Liver (tissue), 8 donors: ENCODE measurements at regions not wholly inside any gene's neighbourhood (a gene's known extent, or its start where the extent isn't known, plus 50 kb on each side); places are given as distances from the start of the nearest gene placed in this dataset.

Experiments
- DNase-seq: peaks from one replicate; pipeline ENCODE4 v3.0.0-alpha.2; 2017; ENCODE audit warnings: low spot score
- H3K27ac ChIP-seq, 2 donors: one replicate each; pipeline ENCODE4 v1.7.0; 2013; ENCODE audit warnings: inconsistent platforms in 2 of 2, low read length in 2 of 2, control low read depth in 1 of 2, low read depth in 1 of 2, mild to moderate bottlenecking in 1 of 2
- H3K27me3 ChIP-seq, 4 donors: one replicate each; pipeline versions ENCODE4 v1.6.1 to v1.7.0; 2013; ENCODE audit warnings: low read length in 3 of 4, inconsistent platforms in 1 of 4, mild to moderate bottlenecking in 1 of 4, moderate library complexity in 1 of 4; ENCODE audit not compliant: control insufficient read depth in 4 of 4, insufficient read depth in 4 of 4
- H3K36me3 ChIP-seq, 4 donors: one replicate each; pipeline versions ENCODE4 v1.6.1 to v1.7.0; 2013; ENCODE audit warnings: low read length in 3 of 4, mild to moderate bottlenecking in 3 of 4, low read depth in 1 of 4, moderate library complexity in 1 of 4; ENCODE audit not compliant: control insufficient read depth in 4 of 4, insufficient read depth in 3 of 4
- H3K4me1 ChIP-seq, 4 donors: one replicate each; pipeline versions ENCODE4 v1.6.1 to v1.7.0; 2013; ENCODE audit warnings: low read length in 3 of 4, mild to moderate bottlenecking in 3 of 4, moderate library complexity in 1 of 4; ENCODE audit not compliant: control insufficient read depth in 4 of 4, insufficient read depth in 4 of 4
- H3K4me3 ChIP-seq, 3 donors: one replicate each; pipeline versions ENCODE4 v1.6.1 to v1.7.0; 2013; ENCODE audit warnings: low read length in 3 of 3, control low read depth in 1 of 3, low read depth in 1 of 3, mild to moderate bottlenecking in 1 of 3
- H3K9ac ChIP-seq, 2 donors: one replicate each; pipeline ENCODE4 v1.7.0; 2013; ENCODE audit warnings: low read length in 2 of 2, mild to moderate bottlenecking in 2 of 2, moderate library complexity in 2 of 2, control low read depth in 1 of 2, low read depth in 1 of 2
- H3K9me3 ChIP-seq, 4 donors: one replicate each; pipeline versions ENCODE4 v1.6.1 to v1.7.0; 2013; ENCODE audit warnings: low read length in 3 of 4; ENCODE audit not compliant: control insufficient read depth in 4 of 4
- CTCF ChIP-seq: fragments of 150-350 bp; IDR thresholded peaks from 2 replicates; pipeline ENCODE4 v1.5.1; 2017; ENCODE audit warnings: improper control_type of control experiment, low read depth, low read length; ENCODE audit not compliant: missing input control
- EGR1 ChIP-seq, 2 donors: IDR thresholded peaks; 2 replicates each; pipeline ENCODE4 v1.6.1; 2016 to 2018; ENCODE audit warnings: antibody characterized with exemption in 2 of 2, low read depth in 2 of 2
- FOXA1 ChIP-seq: IDR thresholded peaks from 2 replicates; pipeline ENCODE4 v1.6.1; 2016; ENCODE audit warnings: antibody characterized with exemption
- FOXA2 ChIP-seq: IDR thresholded peaks from 2 replicates; pipeline ENCODE4 v1.6.1; 2016; ENCODE audit warnings: antibody characterized with exemption
- GABPA ChIP-seq, 2 donors: IDR thresholded peaks in 1 of 2; conservative IDR thresholded peaks in 1 of 2; 2 replicates each; pipeline ENCODE4 v1.6.1; 2016; ENCODE audit warnings: antibody characterized with exemption in 2 of 2, mild to moderate bottlenecking in 1 of 2, moderate library complexity in 1 of 2
- HNF4G ChIP-seq: IDR thresholded peaks from 2 replicates; pipeline ENCODE4 v1.6.1; 2016; ENCODE audit warnings: antibody characterized with exemption
- JUND ChIP-seq, 2 donors: IDR thresholded peaks; 2 replicates each; pipeline ENCODE4 v1.6.1; 2016; ENCODE audit warnings: antibody characterized with exemption in 2 of 2
- MAX ChIP-seq: IDR thresholded peaks from 2 replicates; pipeline ENCODE4 v1.6.1; 2016; ENCODE audit warnings: antibody characterized with exemption
- NR2F2 ChIP-seq: IDR thresholded peaks from 2 replicates; pipeline ENCODE4 v1.6.1; 2016; ENCODE audit warnings: antibody characterized with exemption
- RAD21 ChIP-seq, 2 donors: IDR thresholded peaks; 2 replicates each; pipeline ENCODE4 v1.6.1; 2016; ENCODE audit warnings: antibody characterized with exemption in 2 of 2, mild to moderate bottlenecking in 2 of 2
- SP1 ChIP-seq: IDR thresholded peaks from 2 replicates; pipeline ENCODE4 v1.6.1; 2018; ENCODE audit warnings: antibody characterized with exemption, mild to moderate bottlenecking
- TAF1 ChIP-seq: conservative IDR thresholded peaks from 2 replicates; pipeline ENCODE4 v1.6.1; 2016; ENCODE audit warnings: antibody characterized with exemption, mild to moderate bottlenecking
- YY1 ChIP-seq: IDR thresholded peaks from 2 replicates; pipeline ENCODE4 v1.6.1; 2016; ENCODE audit warnings: antibody characterized with exemption, mild to moderate bottlenecking
- WGBS: extraction: QIAGEN DNeasy Blood & Tissue Kit; methylation state at CpG from one replicate; pipeline ENCODE4 v1.1.7; 2013; 5-methylcytosine and 5-hydroxymethylcytosine counted together
- TF ChIP-seq, protein P1 (sequence below): IDR thresholded peaks from 2 replicates; pipeline ENCODE4 v1.6.1; 2016; ENCODE audit warnings: antibody characterized with exemption, mild to moderate bottlenecking
- TF ChIP-seq, protein P2 (sequence below): IDR thresholded peaks from 2 replicates; pipeline ENCODE4 v1.6.1; 2016; ENCODE audit warnings: antibody characterized with exemption
- TF ChIP-seq, protein P3 (sequence below): IDR thresholded peaks from 2 replicates; pipeline ENCODE4 v1.6.1; 2016; ENCODE audit warnings: antibody characterized with exemption
- donor health status: healthy.
- donor health status: healthy.
- donor health status: healthy.
- donor health status: healthy.
- donor health status: healthy.

- no peak overlapping the region for H3K4me3 ChIP-seq
- WGBS = 40% methylated on average over 2 of the region's 2 CpGs
- H3K4me1 ChIP-seq = no peaks in the 10 kb centered on the region
- no peaks in the 10 kb centered on the region for H3K9me3 ChIP-seq
- no peaks in the 10 kb centered on the region for H3K36me3 ChIP-seq
- no peak for DNase-seq
- no peaks in the 10 kb centered on the region for H3K27me3 ChIP-seq
- H3K9ac ChIP-seq = no peak overlapping the region
- H3K27ac ChIP-seq = no peak overlapping the region
- TF ChIP-seq SP1 = no peak
- no peak for TF ChIP-seq FOXA2
- TF ChIP-seq RAD21 (IDR thresholded peaks at IDR 0.05) = no peak
- TF ChIP-seq EGR1 (IDR thresholded peaks at IDR 0.05; ENCODE audit: low read depth in 2 of 2) = no peak
- TF ChIP-seq MAX = no peak
- TF ChIP-seq, protein P1, sequence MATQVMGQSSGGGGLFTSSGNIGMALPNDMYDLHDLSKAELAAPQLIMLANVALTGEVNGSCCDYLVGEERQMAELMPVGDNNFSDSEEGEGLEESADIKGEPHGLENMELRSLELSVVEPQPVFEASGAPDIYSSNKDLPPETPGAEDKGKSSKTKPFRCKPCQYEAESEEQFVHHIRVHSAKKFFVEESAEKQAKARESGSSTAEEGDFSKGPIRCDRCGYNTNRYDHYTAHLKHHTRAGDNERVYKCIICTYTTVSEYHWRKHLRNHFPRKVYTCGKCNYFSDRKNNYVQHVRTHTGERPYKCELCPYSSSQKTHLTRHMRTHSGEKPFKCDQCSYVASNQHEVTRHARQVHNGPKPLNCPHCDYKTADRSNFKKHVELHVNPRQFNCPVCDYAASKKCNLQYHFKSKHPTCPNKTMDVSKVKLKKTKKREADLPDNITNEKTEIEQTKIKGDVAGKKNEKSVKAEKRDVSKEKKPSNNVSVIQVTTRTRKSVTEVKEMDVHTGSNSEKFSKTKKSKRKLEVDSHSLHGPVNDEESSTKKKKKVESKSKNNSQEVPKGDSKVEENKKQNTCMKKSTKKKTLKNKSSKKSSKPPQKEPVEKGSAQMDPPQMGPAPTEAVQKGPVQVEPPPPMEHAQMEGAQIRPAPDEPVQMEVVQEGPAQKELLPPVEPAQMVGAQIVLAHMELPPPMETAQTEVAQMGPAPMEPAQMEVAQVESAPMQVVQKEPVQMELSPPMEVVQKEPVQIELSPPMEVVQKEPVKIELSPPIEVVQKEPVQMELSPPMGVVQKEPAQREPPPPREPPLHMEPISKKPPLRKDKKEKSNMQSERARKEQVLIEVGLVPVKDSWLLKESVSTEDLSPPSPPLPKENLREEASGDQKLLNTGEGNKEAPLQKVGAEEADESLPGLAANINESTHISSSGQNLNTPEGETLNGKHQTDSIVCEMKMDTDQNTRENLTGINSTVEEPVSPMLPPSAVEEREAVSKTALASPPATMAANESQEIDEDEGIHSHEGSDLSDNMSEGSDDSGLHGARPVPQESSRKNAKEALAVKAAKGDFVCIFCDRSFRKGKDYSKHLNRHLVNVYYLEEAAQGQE = no peak
- no peak for TF ChIP-seq CTCF
These were observed 225.3 kb downstream of the TINAG start for GRCh38 chr6:54533567-54533966.

- Histone ChIP-seq H3K36me3 (no peaks in the 10 kb centered on the region), H3K27me3 (no peaks in the 10 kb centered on the region), H3K4me3 (no peak overlapping the region), H3K4me1 (no peaks in the 10 kb centered on the region), H3K9me3 (no peaks in the 10 kb centered on the region), H3K27ac (no peak overlapping the region), H3K9ac (no peak overlapping the region)
- DNase-seq = no peak
- 54% methylated on average over 1 of the region's 1 CpG for WGBS
- no peak for TF ChIP-seq NR2F2
- TF ChIP-seq, protein P2, sequence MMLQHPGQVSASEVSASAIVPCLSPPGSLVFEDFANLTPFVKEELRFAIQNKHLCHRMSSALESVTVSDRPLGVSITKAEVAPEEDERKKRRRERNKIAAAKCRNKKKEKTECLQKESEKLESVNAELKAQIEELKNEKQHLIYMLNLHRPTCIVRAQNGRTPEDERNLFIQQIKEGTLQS = no peak
- no peak for TF ChIP-seq SP1
- TF ChIP-seq YY1 = no peak
- TF ChIP-seq HNF4G = no peak
- TF ChIP-seq, protein P1 = no peak
- TF ChIP-seq JUND (IDR thresholded peaks at IDR 0.05) = no peak
- no peak for TF ChIP-seq TAF1
- TF ChIP-seq MAX = no peak
- no peak for TF ChIP-seq FOXA1
- TF ChIP-seq GABPA (IDR thresholded peaks at IDR 0.05 in 1 of 2, conservative IDR thresholded peaks at IDR 0.05 in 1 of 2) = no peak
- TF ChIP-seq, protein P3, sequence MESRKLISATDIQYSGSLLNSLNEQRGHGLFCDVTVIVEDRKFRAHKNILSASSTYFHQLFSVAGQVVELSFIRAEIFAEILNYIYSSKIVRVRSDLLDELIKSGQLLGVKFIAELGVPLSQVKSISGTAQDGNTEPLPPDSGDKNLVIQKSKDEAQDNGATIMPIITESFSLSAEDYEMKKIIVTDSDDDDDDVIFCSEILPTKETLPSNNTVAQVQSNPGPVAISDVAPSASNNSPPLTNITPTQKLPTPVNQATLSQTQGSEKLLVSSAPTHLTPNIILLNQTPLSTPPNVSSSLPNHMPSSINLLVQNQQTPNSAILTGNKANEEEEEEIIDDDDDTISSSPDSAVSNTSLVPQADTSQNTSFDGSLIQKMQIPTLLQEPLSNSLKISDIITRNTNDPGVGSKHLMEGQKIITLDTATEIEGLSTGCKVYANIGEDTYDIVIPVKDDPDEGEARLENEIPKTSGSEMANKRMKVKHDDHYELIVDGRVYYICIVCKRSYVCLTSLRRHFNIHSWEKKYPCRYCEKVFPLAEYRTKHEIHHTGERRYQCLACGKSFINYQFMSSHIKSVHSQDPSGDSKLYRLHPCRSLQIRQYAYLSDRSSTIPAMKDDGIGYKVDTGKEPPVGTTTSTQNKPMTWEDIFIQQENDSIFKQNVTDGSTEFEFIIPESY = no peak
These were observed 227.3 kb downstream of the TINAG start for GRCh38 chr6:54535568-54535967.
